Sigmoid colon (tissue), 6 donors: ENCODE measurements at regions not wholly inside any gene's neighbourhood (a gene's known extent, or its start where the extent isn't known, plus 50 kb on each side); places are given as distances from the start of the nearest gene placed in this dataset.

ENCODE experiments used
- DNase-seq: peaks from one replicate; pipeline ENCODE4 v3.0.0-alpha.2; 2019
- H3K27ac ChIP-seq, 4 donors: fragments of 200-600 bp; sonication (generic); one replicate each; pipeline ENCODE4 v1.5.1; 2016 to 2019; ENCODE audit warnings: mild to moderate bottlenecking in 1 of 4
- H3K27me3 ChIP-seq, 3 donors: fragments of 200-600 bp; sonication (generic); one replicate each; pipeline ENCODE4 v1.5.1; 2019; ENCODE audit warnings: mild to moderate bottlenecking in 1 of 3
- H3K36me3 ChIP-seq, 4 donors: fragments of 200-600 bp; sonication (generic); one replicate each; pipeline ENCODE4 v1.5.1; 2016 to 2019
- H3K4me1 ChIP-seq, 4 donors: fragments of 200-600 bp; sonication (generic); one replicate each; pipeline ENCODE4 v1.5.1; 2017 to 2019
- H3K4me3 ChIP-seq, 4 donors: fragments of 200-600 bp; sonication (generic); one replicate each; pipeline ENCODE4 v1.5.1; 2017 to 2019; ENCODE audit warnings: mild to moderate bottlenecking in 2 of 4, moderate library complexity in 1 of 4
- H3K9me3 ChIP-seq, 4 donors: fragments of 200-600 bp in 3 of 4; sonication (generic) in 3 of 4; one replicate each; pipeline versions ENCODE4 v1.5.1 to v1.6.1; 2013 to 2019
- CTCF ChIP-seq, 4 experiments: fragments of 450-650 bp in 3 of 4; fragments of 200-600 bp in 1 of 4; IDR thresholded peaks; one replicate each; pipeline ENCODE4 v1.5.1; 2016 to 2019; ENCODE audit warnings: antibody characterized with exemption in 4 of 4, mild to moderate bottlenecking in 3 of 4, moderate library complexity in 2 of 4
- EP300 ChIP-seq, 4 donors: sonication (generic); formaldehyde crosslinking; IDR thresholded peaks; one replicate each; pipeline ENCODE4 v1.6.1; 2017; ENCODE audit warnings: antibody characterized with exemption in 4 of 4
- POLR2A ChIP-seq, 2 donors: fragments of 450-650 bp; IDR thresholded peaks; one replicate each; pipeline ENCODE4 v1.6.1; 2016; ENCODE audit warnings: antibody characterized with exemption in 2 of 2, mild to moderate bottlenecking in 2 of 2, moderate library complexity in 2 of 2
- POLR2AphosphoS5 ChIP-seq, 4 donors: sonication (generic); formaldehyde crosslinking; IDR thresholded peaks; one replicate each; pipeline ENCODE4 v1.6.1; 2017; ENCODE audit warnings: antibody characterized with exemption in 4 of 4
- WGBS, 2 donors: extraction: QIAGEN DNeasy Blood & Tissue Kit; methylation state at CpG; one replicate each; pipeline ENCODE4 v1.1.7; 2013; 5-methylcytosine and 5-hydroxymethylcytosine counted together
- intact Hi-C: fragments of 100-400 bp; cut with DNase I; formaldehyde crosslinking; loops from one replicate; pipeline ENCODE4 v1.15.1; 2023
- donor health status: healthy with polysubstance abuse.
- donor health status: healthy.

- WGBS, 2 donors, result 50 to 100% methylated on average over 1 of the region's 1 CpG
- no peaks in the 10 kb centered on the region for H3K27me3 ChIP-seq
- TF ChIP-seq POLR2A (IDR thresholded peaks at IDR 0.05), result no peak
- TF ChIP-seq CTCF (IDR thresholded peaks at IDR 0.05), result no peak
- no peak for TF ChIP-seq EP300 (IDR thresholded peaks at IDR 0.05)
- TF ChIP-seq POLR2AphosphoS5 (IDR thresholded peaks at IDR 0.05), result no peak
- no peak overlapping the region for H3K27ac ChIP-seq
- H3K36me3 ChIP-seq, result no peaks in the 10 kb centered on the region
- DNase-seq, result no peak
- H3K4me3 ChIP-seq, result no peak overlapping the region
- H3K4me1 ChIP-seq, result no peaks in the 10 kb centered on the region
- intact Hi-C loops, result no loop called here
- peaks cover 0 to 6% (median 0%) of the 10 kb centered on the region in 4 donors for H3K9me3 ChIP-seq
Observed at GRCh38 chr12:14289601-14290000, 75.9 kb upstream of the ATF7IP start.

- H3K4me1 ChIP-seq, result no peaks in the 10 kb centered on the region
- H3K36me3 ChIP-seq, result no peaks in the 10 kb centered on the region
- WGBS, 2 donors, result 51 to 79% methylated on average over 1 of the region's 1 CpG
- no peak overlapping the region for H3K27ac ChIP-seq
- peaks cover 0 to 6% (median 0%) of the 10 kb centered on the region in 4 donors for H3K9me3 ChIP-seq
- no peak for TF ChIP-seq POLR2AphosphoS5 (IDR thresholded peaks at IDR 0.05)
- TF ChIP-seq CTCF (IDR thresholded peaks at IDR 0.05), result no peak
- no peak for TF ChIP-seq EP300 (IDR thresholded peaks at IDR 0.05)
- TF ChIP-seq POLR2A (IDR thresholded peaks at IDR 0.05), result no peak
- H3K27me3 ChIP-seq, result no peaks in the 10 kb centered on the region
- no peak for DNase-seq
- intact Hi-C loops, result no loop called here
- H3K4me3 ChIP-seq, result no peak overlapping the region
Observed at GRCh38 chr12:14290951-14291350, 74.5 kb upstream of the ATF7IP start.

GRCh38 chr12:14303661-14304155, 61.8 kb upstream of the ATF7IP start:
- no peak for TF ChIP-seq POLR2AphosphoS5 (IDR thresholded peaks at IDR 0.05)
- TF ChIP-seq POLR2A (IDR thresholded peaks at IDR 0.05), result no peak
- TF ChIP-seq EP300 (IDR thresholded peaks at IDR 0.05), result no peak
- no peak for TF ChIP-seq CTCF (IDR thresholded peaks at IDR 0.05)
- no peaks in the 10 kb centered on the region for H3K27me3 ChIP-seq
- DNase-seq, result no peak
- H3K9me3 ChIP-seq, result peaks cover 0 to 3% (median 0%) of the 10 kb centered on the region in 4 donors
- intact Hi-C loops, result no loop called here
- no peaks in the 10 kb centered on the region for H3K36me3 ChIP-seq
- H3K4me1 ChIP-seq, result no peaks in the 10 kb centered on the region
- H3K4me3 ChIP-seq, result no peak overlapping the region
- no peak overlapping the region for H3K27ac ChIP-seq

- no peaks in the 10 kb centered on the region for H3K27me3 ChIP-seq
- no peaks in the 10 kb centered on the region for H3K36me3 ChIP-seq
- H3K9me3 ChIP-seq, result no peaks in the 10 kb centered on the region
- no peak overlapping the region for H3K4me3 ChIP-seq
- DNase-seq, result no peak
- 89 to 91% methylated on average over 3 of the region's 3 CpGs for WGBS, 2 donors
- intact Hi-C loops, result no loop called here
- H3K4me1 ChIP-seq, result no peaks in the 10 kb centered on the region
- no peak for TF ChIP-seq POLR2AphosphoS5 (IDR thresholded peaks at IDR 0.05)
- TF ChIP-seq CTCF (IDR thresholded peaks at IDR 0.05), result no peak
- TF ChIP-seq EP300 (IDR thresholded peaks at IDR 0.05), result no peak
- TF ChIP-seq POLR2A (IDR thresholded peaks at IDR 0.05), result no peak
- no peak overlapping the region for H3K27ac ChIP-seq
Observed at GRCh38 chr12:14307004-14307403, 58.5 kb upstream of the ATF7IP start.

GRCh38 chr12:14308516-14308915, 57.0 kb upstream of the ATF7IP start:
- no peak overlapping the region for H3K27ac ChIP-seq
- H3K9me3 ChIP-seq, result no peaks in the 10 kb centered on the region
- 96 to 97% methylated on average over 4 of the region's 4 CpGs for WGBS, 2 donors
- H3K36me3 ChIP-seq, result no peaks in the 10 kb centered on the region
- no peak for DNase-seq
- intact Hi-C loops, result no loop called here
- TF ChIP-seq EP300 (IDR thresholded peaks at IDR 0.05) (no peak), CTCF (IDR thresholded peaks at IDR 0.05) (no peak)
- H3K4me3 ChIP-seq, result no peak overlapping the region
- no peaks in the 10 kb centered on the region for H3K4me1 ChIP-seq
- no peaks in the 10 kb centered on the region for H3K27me3 ChIP-seq
